ENCODE measurements at regions not wholly inside any gene's neighbourhood (a gene's known extent, or its start where the extent isn't known, plus 50 kb on each side); places are given as distances from the start of the nearest gene placed in this dataset.

DNA sequence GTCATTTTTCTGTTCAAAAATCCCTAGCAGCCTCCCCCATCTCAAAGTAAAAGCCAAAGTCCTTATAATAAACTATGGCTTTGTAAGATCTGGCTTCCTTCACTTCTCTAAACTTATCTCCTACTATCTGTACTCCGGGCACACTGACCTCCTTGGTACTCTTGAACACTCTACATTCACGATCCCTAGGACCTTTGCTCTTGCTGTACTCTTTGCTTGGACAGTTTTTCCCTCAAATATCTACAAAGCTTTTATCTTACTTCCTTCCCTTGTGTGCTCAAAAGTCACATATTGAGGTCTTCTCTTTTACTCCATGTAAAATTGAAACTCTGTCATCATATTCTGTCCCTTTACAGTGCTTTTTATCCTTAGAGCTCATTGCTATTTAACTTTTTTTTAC, 616.6 kb downstream of the IRS1 start (continued):
- TF ChIP-seq, protein P1, sequence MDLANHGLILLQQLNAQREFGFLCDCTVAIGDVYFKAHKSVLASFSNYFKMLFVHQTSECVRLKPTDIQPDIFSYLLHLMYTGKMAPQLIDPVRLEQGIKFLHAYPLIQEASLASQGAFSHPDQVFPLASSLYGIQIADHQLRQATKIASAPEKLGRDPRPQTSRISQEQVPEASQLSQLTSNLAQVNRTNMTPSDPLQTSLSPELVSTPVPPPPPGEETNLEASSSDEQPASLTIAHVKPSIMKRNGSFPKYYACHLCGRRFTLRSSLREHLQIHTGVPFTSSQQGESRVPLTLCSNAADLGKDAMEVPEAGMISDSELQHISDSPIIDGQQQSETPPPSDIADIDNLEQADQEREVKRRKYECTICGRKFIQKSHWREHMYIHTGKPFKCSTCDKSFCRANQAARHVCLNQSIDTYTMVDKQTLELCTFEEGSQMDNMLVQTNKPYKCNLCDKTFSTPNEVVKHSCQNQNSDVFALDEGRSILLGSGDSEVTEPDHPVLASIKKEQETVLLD (CRISPR knock-in tag; IDR thresholded peaks at IDR 0.05; ENCODE audit: low read depth): no peak
- TF ChIP-seq, protein P2, sequence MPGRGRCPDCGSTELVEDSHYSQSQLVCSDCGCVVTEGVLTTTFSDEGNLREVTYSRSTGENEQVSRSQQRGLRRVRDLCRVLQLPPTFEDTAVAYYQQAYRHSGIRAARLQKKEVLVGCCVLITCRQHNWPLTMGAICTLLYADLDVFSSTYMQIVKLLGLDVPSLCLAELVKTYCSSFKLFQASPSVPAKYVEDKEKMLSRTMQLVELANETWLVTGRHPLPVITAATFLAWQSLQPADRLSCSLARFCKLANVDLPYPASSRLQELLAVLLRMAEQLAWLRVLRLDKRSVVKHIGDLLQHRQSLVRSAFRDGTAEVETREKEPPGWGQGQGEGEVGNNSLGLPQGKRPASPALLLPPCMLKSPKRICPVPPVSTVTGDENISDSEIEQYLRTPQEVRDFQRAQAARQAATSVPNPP (CRISPR knock-in tag; IDR thresholded peaks at IDR 0.05): no peak
- TF ChIP-seq NFATC3 (CRISPR knock-in tag; IDR thresholded peaks at IDR 0.05): no peak
- TF ChIP-seq, protein P3, sequence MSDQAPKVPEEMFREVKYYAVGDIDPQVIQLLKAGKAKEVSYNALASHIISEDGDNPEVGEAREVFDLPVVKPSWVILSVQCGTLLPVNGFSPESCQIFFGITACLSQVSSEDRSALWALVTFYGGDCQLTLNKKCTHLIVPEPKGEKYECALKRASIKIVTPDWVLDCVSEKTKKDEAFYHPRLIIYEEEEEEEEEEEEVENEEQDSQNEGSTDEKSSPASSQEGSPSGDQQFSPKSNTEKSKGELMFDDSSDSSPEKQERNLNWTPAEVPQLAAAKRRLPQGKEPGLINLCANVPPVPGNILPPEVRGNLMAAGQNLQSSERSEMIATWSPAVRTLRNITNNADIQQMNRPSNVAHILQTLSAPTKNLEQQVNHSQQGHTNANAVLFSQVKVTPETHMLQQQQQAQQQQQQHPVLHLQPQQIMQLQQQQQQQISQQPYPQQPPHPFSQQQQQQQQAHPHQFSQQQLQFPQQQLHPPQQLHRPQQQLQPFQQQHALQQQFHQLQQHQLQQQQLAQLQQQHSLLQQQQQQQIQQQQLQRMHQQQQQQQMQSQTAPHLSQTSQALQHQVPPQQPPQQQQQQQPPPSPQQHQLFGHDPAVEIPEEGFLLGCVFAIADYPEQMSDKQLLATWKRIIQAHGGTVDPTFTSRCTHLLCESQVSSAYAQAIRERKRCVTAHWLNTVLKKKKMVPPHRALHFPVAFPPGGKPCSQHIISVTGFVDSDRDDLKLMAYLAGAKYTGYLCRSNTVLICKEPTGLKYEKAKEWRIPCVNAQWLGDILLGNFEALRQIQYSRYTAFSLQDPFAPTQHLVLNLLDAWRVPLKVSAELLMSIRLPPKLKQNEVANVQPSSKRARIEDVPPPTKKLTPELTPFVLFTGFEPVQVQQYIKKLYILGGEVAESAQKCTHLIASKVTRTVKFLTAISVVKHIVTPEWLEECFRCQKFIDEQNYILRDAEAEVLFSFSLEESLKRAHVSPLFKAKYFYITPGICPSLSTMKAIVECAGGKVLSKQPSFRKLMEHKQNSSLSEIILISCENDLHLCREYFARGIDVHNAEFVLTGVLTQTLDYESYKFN (CRISPR knock-in tag; conservative IDR thresholded peaks at IDR 0.05): peak; percentile 35; the same call in 1 of the 2 replicates
- no peak for TF ChIP-seq EEA1 (CRISPR knock-in tag; IDR thresholded peaks at IDR 0.05; ENCODE audit: borderline replicate concordance)
- TF ChIP-seq, protein P4, sequence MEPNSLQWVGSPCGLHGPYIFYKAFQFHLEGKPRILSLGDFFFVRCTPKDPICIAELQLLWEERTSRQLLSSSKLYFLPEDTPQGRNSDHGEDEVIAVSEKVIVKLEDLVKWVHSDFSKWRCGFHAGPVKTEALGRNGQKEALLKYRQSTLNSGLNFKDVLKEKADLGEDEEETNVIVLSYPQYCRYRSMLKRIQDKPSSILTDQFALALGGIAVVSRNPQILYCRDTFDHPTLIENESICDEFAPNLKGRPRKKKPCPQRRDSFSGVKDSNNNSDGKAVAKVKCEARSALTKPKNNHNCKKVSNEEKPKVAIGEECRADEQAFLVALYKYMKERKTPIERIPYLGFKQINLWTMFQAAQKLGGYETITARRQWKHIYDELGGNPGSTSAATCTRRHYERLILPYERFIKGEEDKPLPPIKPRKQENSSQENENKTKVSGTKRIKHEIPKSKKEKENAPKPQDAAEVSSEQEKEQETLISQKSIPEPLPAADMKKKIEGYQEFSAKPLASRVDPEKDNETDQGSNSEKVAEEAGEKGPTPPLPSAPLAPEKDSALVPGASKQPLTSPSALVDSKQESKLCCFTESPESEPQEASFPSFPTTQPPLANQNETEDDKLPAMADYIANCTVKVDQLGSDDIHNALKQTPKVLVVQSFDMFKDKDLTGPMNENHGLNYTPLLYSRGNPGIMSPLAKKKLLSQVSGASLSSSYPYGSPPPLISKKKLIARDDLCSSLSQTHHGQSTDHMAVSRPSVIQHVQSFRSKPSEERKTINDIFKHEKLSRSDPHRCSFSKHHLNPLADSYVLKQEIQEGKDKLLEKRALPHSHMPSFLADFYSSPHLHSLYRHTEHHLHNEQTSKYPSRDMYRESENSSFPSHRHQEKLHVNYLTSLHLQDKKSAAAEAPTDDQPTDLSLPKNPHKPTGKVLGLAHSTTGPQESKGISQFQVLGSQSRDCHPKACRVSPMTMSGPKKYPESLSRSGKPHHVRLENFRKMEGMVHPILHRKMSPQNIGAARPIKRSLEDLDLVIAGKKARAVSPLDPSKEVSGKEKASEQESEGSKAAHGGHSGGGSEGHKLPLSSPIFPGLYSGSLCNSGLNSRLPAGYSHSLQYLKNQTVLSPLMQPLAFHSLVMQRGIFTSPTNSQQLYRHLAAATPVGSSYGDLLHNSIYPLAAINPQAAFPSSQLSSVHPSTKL (CRISPR knock-in tag; IDR thresholded peaks at IDR 0.05): peak; percentile 24; the same call in 1 of the 2 replicates
- TF ChIP-seq TBL1XR1 (IDR thresholded peaks at IDR 0.05; ENCODE audit: borderline replicate concordance, low read length, partially characterized antibody): no peak
- TF ChIP-seq, protein P5, sequence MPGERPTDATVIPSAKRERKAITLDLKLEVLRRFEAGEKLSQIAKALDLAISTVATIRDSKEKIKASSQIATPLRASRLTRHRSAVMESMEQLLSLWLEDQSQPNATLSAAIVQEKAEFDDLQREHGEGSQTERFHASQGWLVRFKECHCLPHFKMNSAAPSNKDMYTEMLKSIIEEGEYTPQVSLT (CRISPR knock-in tag; IDR thresholded peaks at IDR 0.05; ENCODE audit: borderline replicate concordance, low read depth): no peak
- TF ChIP-seq ZNF446 (CRISPR knock-in tag; IDR thresholded peaks at IDR 0.05): no peak
- no peak for TF ChIP-seq GZF1 (CRISPR knock-in tag; IDR thresholded peaks at IDR 0.05)
- TF ChIP-seq, protein P6, sequence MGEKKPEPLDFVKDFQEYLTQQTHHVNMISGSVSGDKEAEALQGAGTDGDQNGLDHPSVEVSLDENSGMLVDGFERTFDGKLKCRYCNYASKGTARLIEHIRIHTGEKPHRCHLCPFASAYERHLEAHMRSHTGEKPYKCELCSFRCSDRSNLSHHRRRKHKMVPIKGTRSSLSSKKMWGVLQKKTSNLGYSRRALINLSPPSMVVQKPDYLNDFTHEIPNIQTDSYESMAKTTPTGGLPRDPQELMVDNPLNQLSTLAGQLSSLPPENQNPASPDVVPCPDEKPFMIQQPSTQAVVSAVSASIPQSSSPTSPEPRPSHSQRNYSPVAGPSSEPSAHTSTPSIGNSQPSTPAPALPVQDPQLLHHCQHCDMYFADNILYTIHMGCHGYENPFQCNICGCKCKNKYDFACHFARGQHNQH (CRISPR knock-in tag; IDR thresholded peaks at IDR 0.05): no peak
- TF ChIP-seq, protein P7, sequence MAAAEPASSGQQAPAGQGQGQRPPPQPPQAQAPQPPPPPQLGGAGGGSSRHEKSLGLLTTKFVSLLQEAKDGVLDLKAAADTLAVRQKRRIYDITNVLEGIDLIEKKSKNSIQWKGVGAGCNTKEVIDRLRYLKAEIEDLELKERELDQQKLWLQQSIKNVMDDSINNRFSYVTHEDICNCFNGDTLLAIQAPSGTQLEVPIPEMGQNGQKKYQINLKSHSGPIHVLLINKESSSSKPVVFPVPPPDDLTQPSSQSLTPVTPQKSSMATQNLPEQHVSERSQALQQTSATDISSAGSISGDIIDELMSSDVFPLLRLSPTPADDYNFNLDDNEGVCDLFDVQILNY (CRISPR knock-in tag; conservative IDR thresholded peaks at IDR 0.05): no peak
- TF ChIP-seq SMC3 (IDR thresholded peaks at IDR 0.05; ENCODE audit: low read length): no peak
- no peak for TF ChIP-seq ZNF879 (CRISPR knock-in tag; IDR thresholded peaks at IDR 0.05)
- no peak for TF ChIP-seq ZFP82 (CRISPR knock-in tag; IDR thresholded peaks at IDR 0.05; ENCODE audit: borderline replicate concordance)
- no peak for TF ChIP-seq SPEN (CRISPR knock-in tag; IDR thresholded peaks at IDR 0.05; ENCODE audit: low read depth)
- no peak for TF ChIP-seq ZMAT3 (CRISPR knock-in tag; conservative IDR thresholded peaks at IDR 0.05)
- no peak for TF ChIP-seq GPN1 (CRISPR knock-in tag; IDR thresholded peaks at IDR 0.05; ENCODE audit: borderline replicate concordance)
